ENCODE measurements at regions not wholly inside any gene's neighbourhood (a gene's known extent, or its start where the extent isn't known, plus 50 kb on each side); places are given as distances from the start of the nearest gene placed in this dataset.
"Not testable (repeated sequence)": the region's sequence is repeated elsewhere in the genome, so short reads cannot be mapped to it uniquely, and the experiment has no call there.

GRCh38 chr3:168839653-168840052 is 743.9 kb upstream of the GOLIM4 start:
- DNase-seq: no peak

GRCh38 chr3:168834558-168834957 is 738.8 kb upstream of the GOLIM4 start:
- no peak for DNase-seq

- no peak for DNase-seq
These were observed 733.2 kb upstream of the GOLIM4 start for GRCh38 chr3:168828943-168829342.

GRCh38 chr3:168828536-168828935 is 732.8 kb upstream of the GOLIM4 start:
- DNase-seq: no peak

GRCh38 chr3:168828014-168828413 is 732.3 kb upstream of the GOLIM4 start:
- no peak for DNase-seq

- no peak for DNase-seq
These were observed 728.4 kb upstream of the GOLIM4 start for GRCh38 chr3:168824107-168824506.

GRCh38 chr3:168823466-168823865 is 727.7 kb upstream of the GOLIM4 start:
- no peak for DNase-seq

GRCh38 chr3:168820810-168821415 is 725.2 kb upstream of the GOLIM4 start:
- DNase-seq: no peak

- no peak for DNase-seq
These were observed 721.5 kb upstream of the GOLIM4 start for GRCh38 chr3:168817177-168817576.

- DNase-seq: no peak
These were observed 720.2 kb upstream of the GOLIM4 start for GRCh38 chr3:168815946-168816345.

- DNase-seq: no peak
These were observed 717.6 kb upstream of the GOLIM4 start for GRCh38 chr3:168813225-168813802.

GRCh38 chr3:168812234-168812633 is 716.5 kb upstream of the GOLIM4 start:
- no peak for DNase-seq

GRCh38 chr3:168808596-168808995 is 712.9 kb upstream of the GOLIM4 start:
- no peak for DNase-seq

- DNase-seq: no peak
These were observed 711.7 kb upstream of the GOLIM4 start for GRCh38 chr3:168807448-168807847.

- DNase-seq: no peak
These were observed 711.1 kb upstream of the GOLIM4 start for GRCh38 chr3:168806871-168807270.

GRCh38 chr3:168803536-168803935 is 707.8 kb upstream of the GOLIM4 start:
- DNase-seq: no peak

- no peak for DNase-seq
These were observed 707.0 kb upstream of the GOLIM4 start for GRCh38 chr3:168802766-168803165.

GRCh38 chr3:168801794-168802193 is 706.1 kb upstream of the GOLIM4 start:
- no peak for DNase-seq

GRCh38 chr3:168796339-168796738 is 700.6 kb upstream of the GOLIM4 start:
- no peak for DNase-seq

- DNase-seq: no peak
These were observed 698.7 kb upstream of the GOLIM4 start for GRCh38 chr3:168794427-168794826.

- no peak for DNase-seq
These were observed 686.5 kb upstream of the GOLIM4 start for GRCh38 chr3:168782193-168782592.

- DNase-seq: not testable (repeated sequence)
These were observed 684.4 kb upstream of the GOLIM4 start for GRCh38 chr3:168779970-168780645.

GRCh38 chr3:168753724-168754123 is 658.0 kb upstream of the GOLIM4 start:
- no peak for DNase-seq

- no peak for DNase-seq
These were observed 656.6 kb upstream of the GOLIM4 start for GRCh38 chr3:168752339-168752738.
